Endothelial cell of hepatic sinusoid (primary cell): ENCODE measurements at regions not wholly inside any gene's neighbourhood (a gene's known extent, or its start where the extent isn't known, plus 50 kb on each side); places are given as distances from the start of the nearest gene placed in this dataset.
"Not testable (repeated sequence)": the region's sequence is repeated elsewhere in the genome, so short reads cannot be mapped to it uniquely, and the experiment has no call there.

Experiments used
- in situ Hi-C: cut with HindIII; loops from 2 replicates; pipeline ENCODE4 v1.10.0; 2017; ENCODE audit warnings: low sequenced_read_pairs

DNA sequence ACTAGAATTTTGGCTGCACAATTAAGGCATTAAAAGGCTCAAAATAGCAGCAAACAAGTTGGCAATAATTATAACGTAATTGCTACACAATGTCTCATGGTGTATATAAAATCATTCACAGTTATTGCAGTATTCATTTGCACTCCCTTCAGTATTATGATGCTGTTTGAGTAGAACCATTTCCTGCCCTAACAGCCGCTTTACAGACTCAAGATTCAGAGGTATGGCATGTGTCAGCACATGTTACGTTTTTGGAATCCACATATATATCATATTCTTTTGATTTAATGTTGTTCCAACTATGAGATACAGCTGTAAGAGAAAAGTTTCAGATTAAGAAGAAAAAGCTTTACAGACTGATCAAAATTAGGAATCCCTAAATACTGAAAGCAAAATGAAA, 56.3 kb upstream of the NCKAP5 start:
- in situ Hi-C loops = no loop called here

DNA sequence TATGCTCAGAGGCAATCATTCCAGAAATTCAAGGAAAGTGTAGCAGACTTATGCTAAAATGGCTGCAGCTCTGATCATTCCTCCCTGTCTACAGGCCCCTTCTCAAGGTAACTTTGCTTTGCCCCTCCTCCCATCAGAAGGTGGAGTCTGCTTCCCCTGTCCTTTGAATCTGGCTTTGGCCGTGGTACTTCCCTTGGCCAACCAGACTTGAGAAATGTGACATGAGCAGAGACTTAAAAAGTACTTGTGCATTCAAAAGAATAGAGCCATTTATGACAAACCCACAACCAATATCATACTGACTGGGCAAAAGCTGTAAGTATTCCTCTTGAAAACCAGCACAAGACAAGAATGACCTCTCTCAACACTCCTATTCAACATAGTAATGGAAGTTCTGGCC, 59.5 kb upstream of the NCKAP5 start:
- in situ Hi-C loops = no loop called here

DNA sequence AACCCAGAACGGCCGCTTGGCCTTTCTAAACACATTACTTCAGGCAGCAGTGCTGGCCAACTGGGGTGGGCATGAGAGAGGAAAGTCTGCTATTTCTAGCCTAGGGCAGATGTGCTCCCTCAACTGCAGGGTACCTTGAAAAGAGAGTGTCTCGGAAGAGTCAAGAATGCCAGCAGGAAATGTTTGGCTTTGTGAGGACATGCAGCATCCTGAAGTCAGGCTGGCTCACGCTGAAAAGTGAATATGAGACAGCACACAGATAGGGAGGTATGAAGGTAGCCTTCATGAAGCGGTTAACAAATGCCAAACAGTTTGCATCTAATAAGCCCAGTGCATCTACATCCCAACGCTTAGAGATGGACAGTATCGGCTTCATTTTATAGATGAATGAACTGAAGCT, 65.0 kb upstream of the NCKAP5 start:
- in situ Hi-C loops = no loop called here

DNA sequence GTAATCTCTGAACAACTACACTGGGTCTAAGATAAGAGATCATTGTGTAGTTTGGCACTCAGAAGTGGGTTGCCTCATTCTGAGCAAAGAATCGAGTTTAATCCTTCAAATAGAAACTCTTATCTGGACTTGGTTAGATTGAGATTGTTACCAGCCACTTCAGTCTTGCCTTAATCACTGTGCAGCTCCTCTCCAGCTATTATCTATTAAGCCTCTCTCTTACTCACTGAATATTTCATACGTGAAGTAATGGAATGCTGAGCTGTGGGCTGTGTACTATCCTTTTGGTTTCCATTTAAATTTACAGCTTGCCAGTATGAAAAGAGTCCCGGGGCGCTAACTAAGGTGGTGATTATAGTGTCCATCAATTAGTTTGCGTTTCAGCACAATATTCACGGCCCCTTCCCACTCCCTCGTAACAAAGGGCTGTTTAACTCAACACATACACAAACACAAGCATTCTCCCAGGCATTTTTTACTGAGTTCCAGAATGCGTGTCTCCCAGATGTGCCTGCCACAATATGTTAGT, 65.7 kb upstream of the NCKAP5 start:
- in situ Hi-C loops = no loop called here

DNA sequence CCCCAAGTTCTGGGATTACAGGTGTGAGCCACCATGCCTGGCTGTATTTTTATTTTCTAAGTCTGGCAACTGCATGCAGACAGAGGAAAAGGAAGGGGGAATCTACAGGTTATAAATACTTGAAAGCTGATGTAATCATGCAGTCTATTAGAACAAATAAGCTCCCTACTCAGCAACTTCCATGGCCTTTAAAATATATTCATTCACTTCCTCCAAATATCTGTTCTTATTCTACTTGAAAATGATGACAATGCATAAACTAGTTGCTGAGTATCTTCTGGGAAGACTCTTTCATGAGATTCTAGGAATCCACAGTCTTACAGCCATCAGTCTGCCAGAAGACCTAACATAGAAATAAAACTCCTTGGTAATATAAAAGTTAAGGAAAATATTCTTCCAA, 66.9 kb upstream of the NCKAP5 start:
- in situ Hi-C loops = no loop called here

DNA sequence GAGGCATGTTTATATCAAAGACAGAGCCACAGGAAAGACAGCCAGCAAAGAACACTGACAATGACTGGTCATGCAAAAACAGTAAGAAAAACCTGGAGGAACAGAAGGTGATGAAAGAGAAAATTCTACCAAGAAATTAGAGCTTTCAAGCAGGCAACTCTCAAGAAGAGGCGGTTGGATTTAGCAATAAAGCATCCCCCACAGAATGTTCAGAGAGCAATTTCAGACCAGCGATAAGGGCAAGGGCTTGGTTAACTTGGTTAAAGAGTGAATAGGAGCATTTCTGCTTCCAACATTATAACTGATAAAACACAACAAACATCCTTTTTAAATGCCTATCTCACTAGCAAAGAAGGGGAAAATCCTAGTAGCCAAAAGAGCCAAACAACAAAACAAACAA, 68.0 kb upstream of the NCKAP5 start:
- in situ Hi-C loops = no loop called here

DNA sequence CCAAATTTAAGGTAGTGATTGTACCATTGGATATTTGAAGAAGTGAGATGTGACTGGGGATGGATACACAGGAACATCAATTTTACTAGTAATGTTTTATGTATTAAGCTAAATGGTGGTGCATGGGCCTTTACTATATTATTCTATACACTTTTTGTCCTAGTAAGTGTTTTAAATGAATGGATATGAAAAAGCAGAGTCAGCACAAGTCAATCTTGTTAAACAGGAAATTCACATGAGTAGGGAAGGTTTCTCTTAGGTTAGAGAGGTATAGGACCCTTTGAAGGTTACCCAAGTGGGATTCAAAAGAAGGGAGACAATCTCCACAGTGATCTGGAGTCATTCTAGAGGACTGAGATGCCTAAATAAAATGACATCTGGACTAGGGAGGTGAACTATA, 71.8 kb upstream of the NCKAP5 start:
- in situ Hi-C loops = no loop called here

DNA sequence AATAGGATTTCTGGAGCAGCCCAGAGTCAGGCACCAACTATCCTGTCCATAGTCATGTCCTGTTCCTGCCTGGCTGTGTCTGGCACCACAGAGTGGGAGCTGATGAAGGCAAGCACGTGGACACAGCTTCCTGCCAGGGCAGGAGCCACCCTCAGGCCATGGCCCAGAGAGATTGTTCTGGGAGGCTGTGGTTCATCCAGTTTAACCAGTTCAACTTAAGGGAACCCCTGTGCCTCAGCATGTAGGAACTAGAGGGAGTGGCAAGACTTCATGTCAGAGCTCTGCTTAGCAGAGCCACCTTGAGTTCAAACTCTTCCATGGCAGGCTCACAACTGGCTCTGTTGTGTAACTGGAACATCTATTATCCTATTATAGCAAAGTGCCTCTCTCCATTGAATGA, 73.2 kb upstream of the NCKAP5 start:
- in situ Hi-C loops = no loop called here

DNA sequence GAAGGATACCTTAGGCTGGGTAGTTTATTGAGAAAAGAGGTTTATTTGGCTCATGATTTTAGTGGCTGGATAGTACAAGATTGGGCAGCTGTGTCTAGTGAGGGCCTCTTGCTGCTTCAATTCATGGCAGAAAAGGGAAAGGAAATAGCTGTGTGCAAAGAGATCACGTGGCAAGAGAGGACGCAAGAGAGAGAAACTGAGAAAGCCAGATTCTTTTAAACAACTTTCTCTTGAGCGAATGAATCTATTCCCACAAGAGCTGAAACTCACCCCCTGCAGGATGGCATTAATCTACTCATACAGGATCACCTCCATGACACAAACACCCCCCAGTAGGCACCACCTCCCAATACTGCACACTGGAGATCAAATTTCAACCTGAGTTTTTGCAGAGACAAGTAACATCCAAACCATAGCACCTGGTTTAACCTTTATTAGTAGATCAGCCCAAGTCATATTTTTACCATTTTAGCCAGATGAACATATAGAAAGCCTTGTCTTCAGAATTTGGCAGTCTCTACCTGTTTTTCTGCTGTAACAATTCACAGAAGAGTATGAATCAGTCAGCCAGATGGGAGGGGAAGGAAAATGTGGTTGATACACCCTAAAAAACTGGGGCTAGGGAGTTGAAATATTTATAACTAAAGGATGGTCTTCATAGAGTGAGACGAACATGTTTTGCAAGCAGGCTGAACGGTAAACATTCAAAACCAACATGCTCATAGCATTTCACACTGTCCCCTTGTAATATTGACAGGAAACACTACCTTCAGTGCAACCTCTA, 73.9 kb upstream of the NCKAP5 start:
- in situ Hi-C loops = no loop called here

DNA sequence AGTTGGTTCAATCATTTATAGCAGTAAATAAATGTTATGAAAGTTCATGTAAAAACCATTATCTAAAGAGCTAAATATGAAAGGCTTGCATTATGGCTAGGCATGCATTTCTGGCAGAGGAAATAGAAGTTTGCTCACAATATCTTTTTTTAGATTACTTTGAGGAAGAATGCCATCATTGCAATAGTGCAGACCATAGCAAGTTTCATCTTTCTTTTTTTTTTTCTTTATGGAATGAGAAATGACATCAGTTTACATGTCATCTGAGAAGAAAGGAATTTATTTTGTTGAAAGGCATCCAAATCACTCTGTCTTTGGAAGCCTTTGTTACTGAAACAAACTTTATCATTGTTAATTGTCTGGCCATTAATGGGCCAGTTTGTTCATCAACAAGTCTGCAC, 74.5 kb upstream of the NCKAP5 start:
- in situ Hi-C loops = no loop called here

DNA sequence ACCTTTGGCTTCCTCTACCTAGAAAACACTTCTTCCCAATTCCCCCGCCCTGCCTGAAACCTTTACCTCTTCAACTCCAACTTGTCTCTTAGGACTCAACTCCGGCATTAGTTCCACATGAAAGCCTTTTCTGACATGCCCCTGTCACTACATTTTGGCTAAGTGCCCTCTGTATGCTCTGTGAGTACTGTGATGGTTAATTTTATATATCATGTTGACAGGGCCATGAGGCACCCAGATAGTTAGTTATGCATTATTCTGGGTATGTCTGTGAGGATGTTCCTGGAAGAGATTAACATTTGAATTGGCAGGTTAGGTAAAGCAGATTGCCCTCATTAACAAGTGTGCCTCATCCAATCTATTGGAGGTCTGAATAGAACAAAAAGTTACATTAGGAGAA, 75.6 kb upstream of the NCKAP5 start:
- in situ Hi-C loops = no loop called here

DNA sequence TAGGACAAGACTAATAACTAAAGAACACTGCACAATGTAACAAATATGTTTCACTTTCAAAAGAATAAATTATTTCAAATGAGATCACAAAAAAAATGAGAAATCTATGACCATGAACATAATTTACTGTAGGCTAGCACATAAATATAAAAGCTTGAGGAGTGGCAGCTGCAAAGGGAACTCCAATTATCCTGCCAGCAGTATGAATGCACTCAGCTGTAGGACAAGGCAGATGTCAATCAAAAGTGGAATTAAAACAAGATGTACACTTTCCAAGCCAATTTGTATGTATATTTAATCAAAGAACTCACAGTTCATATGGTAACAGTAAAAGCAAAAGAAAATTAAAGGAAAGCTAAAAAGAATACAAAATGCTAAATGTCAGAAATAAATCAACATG, 76.6 kb upstream of the NCKAP5 start:
- in situ Hi-C loops = no loop called here

DNA sequence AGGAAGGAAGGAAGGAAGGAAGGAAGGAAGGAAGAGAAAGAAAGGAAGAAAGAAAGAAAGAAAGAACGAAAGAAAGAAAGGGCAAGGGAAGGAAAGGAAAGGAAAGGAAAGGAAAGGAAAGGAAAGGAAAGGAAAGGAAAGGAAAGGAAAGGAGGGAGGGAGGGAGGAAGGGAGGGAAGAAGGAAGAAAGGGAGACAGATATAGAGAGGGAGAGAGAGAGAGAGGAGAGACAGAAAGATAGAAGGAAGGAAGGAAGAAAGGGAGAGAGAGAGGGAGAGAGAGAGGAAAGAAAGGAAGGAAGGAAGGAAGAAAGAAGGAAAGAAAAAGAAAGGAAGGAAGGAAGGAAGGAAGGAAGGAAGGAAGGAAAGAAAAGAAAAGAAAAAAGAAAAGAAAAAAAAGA, 79.1 kb upstream of the NCKAP5 start:
- in situ Hi-C loops = not testable (repeated sequence)

DNA sequence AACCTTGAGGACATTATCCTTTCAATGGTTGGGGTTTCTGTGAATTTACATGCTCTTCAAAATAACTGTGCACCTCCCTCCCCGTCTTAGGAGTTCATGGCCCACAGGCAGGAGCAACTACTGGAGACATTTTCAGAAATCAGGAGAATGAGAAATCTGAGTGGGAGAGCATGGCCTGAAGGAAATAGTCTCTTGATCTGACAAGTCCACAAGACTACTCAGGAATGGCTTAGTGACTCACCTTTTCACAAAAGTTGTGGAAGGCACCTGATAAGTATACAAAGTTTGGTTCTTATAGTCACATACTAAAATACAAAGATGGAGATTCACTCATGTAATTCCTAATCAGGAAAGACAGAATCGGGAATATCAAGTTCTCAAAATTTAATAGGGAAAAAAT, 83.6 kb upstream of the NCKAP5 start:
- in situ Hi-C loops = no loop called here

DNA sequence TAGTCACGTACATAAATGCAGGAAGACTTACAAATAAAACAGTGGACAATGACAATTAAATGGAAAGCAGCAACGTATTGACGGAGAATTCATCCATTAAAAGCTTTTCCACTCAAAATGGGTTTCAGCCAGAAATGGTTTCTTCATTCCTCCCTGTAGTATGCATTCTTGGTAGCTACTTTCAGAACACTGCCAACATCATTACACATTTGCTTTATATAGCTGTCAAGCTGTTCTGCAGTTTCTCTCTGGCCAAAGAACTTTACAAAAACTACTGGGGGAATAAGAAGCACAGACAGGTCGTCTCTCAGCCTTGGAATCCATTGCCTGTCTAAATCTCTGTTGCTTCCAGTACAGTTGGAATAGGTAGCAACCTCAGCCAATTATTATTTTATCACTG, 84.1 kb upstream of the NCKAP5 start:
- in situ Hi-C loops = no loop called here

DNA sequence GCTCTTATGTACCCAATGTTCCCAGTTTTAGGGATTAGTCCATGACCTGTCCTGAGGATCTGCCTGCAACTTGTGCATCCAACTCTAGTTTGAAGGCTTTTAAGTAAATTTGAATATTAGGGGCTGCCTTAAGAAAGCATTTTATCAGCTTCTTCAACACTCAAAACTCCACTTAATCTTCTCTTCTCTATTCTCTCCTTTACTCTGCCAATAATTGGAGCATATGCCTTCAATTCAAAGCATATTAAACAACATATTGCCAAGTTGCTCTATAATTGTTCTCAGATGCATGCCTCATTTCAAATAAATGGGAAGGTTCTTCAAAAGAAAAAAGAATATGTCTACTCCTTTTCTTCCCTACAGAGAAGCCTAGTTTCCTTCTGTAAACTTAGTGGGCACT, 84.8 kb upstream of the NCKAP5 start:
- in situ Hi-C loops = no loop called here

DNA sequence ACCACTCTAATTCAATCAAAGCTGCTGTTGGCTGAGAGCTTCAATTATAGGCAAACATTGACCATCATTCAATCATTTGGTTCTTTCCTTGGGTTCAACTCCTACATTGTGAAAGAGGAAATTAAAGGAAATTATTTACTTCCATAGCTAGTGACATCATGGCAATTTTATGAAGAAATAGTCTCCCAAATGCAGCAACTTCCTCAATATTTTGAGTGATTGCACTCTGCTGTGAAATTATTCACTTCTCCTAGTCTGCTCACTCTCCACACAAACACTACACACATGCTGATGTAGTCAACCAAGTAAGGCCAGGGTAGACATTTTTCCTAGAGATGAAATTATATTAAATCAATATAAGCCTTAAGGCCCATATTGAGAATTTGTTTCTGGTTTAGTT, 86.7 kb upstream of the NCKAP5 start:
- in situ Hi-C loops = no loop called here

DNA sequence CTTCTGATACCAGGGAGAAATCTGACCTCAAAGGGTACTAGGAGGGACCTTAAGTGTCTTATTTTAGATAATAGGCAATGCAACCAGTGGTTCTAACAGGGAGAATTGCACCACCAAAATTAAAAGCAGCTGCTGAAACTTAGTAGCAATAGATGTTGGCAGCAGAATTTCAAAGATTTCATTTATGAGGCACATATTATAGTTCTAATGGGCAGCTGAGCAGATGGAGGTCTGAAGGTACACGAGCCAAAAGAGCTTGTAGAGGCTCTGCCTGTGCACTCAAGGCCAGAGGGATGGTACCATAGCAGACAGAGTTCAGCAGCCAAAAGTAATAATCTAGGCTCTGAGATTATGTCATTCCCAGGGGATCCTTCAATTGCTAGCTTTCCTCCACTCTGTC, 87.3 kb upstream of the NCKAP5 start:
- in situ Hi-C loops = no loop called here

DNA sequence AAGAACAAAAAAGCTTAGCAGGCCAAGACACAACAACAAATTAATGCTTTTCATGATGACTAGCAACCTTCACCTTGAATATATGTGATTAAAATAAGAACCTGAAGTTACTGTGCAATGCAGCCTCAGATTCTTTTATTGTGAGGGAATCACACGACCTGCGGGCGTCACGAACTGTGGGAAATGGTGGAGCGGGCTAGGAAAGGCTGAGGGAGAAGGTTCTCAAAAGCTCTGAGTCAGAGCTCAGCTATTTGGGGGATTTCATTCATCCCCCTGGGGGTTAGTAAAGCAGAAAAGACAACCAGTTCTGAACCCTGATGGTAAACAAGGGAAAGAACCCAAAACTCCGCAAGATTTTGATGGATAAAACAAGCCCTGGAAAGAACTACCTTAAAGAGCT, 89.3 kb upstream of the NCKAP5 start:
- in situ Hi-C loops = no loop called here

DNA sequence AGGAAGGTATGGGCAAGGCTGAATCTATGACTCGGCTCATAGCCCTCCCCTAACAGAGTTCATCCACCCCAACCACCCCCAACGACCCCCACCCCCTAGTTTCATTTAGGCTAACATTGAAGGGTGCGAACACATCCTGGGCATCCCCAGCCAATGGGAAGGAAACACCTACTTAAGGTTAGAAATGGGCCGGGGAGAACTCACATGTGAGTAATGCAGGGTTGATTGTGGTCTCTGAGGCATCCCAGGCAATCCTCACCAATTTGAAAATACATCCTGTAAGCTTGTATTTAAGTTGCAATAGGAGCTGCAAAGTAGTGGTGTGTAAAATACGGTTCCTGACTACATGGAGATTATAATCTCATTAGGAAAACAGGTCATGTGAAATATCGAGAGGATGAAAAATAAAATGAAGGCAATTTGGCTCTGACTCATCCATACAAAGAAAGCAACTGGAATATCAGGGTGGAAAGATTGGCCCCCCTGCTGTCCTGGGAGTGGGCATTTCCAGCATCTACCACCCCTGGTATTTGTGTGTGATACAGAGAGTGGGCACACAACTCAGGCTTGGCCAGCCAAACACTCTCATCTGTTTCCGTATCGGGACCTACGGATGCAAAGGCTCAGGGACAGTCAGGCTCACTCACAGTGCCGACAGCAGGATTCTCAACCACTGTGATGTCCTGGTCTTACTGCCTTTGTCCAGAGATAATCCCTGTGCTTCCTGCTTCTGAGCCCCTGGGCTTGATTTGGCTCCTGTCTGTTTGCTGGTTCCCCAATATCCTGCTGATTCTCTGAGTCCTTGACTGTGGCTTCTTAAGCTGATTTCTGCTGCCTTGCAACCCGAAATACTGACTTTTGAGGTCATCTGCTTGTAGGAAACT, 90.0 kb upstream of the NCKAP5 start:
- in situ Hi-C loops = no loop called here

DNA sequence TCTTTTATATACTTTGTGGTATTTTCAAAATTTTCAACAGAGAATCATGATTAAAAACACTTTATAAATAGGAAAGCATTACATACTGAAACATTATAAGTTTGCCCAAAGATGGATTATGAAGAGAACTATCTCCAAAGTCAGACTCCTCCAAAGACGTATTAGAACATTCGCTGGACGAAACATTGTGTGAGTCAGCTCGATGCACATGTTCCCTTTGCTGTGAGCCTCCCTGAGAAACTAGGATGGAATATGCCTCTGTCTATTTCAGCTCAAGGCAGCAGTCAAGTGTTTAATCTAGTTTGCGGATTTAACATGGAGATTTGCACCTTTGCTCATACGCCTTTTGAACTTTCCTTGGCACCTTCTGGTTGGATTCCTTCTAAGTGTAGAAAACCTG, 92.2 kb upstream of the NCKAP5 start:
- in situ Hi-C loops = no loop called here

DNA sequence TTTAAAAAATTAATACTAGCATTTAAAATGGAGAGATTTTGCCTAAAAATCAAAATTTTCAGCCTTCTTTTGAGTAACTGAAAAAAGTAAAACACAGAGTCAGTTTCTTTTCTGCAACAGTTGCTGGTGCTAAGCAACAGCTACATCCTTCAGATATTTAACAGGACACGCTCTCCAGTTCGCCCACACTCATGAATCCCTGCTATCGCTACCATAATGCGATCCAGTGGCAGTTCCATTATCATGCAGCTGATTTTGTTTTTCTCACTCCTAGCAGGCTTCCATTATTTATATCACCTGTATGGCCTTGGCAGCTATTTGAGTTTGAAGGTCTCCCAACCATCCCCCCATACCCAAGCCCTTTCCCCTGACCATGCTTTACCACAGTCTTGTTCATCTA, 93.1 kb upstream of the NCKAP5 start:
- in situ Hi-C loops = no loop called here
